BLaER1 treated with 17β-estradiol and CSF1 and Interleukin-3, amounts not matched to agents 10 nM and 100 nM (cell line): ENCODE measurements at regions not wholly inside any gene's neighbourhood (a gene's known extent, or its start where the extent isn't known, plus 50 kb on each side); places are given as distances from the start of the nearest gene placed in this dataset.
A peak's percentile ranks its signal among the peaks of the same experiment; 100 is the strongest.
"Not testable (repeated sequence)": the region's sequence is repeated elsewhere in the genome, so short reads cannot be mapped to it uniquely, and the experiment has no call there.

Source experiments
- H3K27ac ChIP-seq, 11 experiments: shearing (Covaris generic); formaldehyde crosslinking; 2 replicates each; pipeline ENCODE4 v1.8.1; 2022
- H3K27me3 ChIP-seq, 11 experiments: shearing (Covaris generic); formaldehyde crosslinking; 2 replicates each; pipeline ENCODE4 v1.8.1; 2022
- H3K36me3 ChIP-seq, 11 experiments: shearing (Covaris generic); formaldehyde crosslinking; 2 replicates each; pipeline ENCODE4 v1.8.1; 2022
- H3K4me1 ChIP-seq, 10 experiments: shearing (Covaris generic); formaldehyde crosslinking; 2 replicates each; pipeline ENCODE4 v1.8.1; 2022
- H3K4me2 ChIP-seq, 11 experiments: shearing (Covaris generic); formaldehyde crosslinking; 2 replicates each; pipeline ENCODE4 v1.8.1; 2022
- H3K4me3 ChIP-seq, 10 experiments: shearing (Covaris generic); formaldehyde crosslinking; 2 replicates each; pipeline ENCODE4 v1.8.1; 2022
- H3K9ac ChIP-seq, 11 experiments: shearing (Covaris generic); formaldehyde crosslinking; 2 replicates each; pipeline ENCODE4 v1.8.1; 2022
- H3K9me3 ChIP-seq, 11 experiments: shearing (Covaris generic); formaldehyde crosslinking; replicated peaks in 1 of 11; 2 replicates each; pipeline ENCODE4 v1.8.1; 2022
- H4K20me1 ChIP-seq, 11 experiments: shearing (Covaris generic); formaldehyde crosslinking; 2 replicates each; pipeline ENCODE4 v1.8.1; 2022
- Cebpa-rat ChIP-seq, 11 experiments: shearing (Covaris generic); IDR thresholded peaks; 2 replicates each; pipeline ENCODE4 v1.8.1; 2022

- H3K4me3 ChIP-seq, result no peak overlapping the region
- no peaks in the 10 kb centered on the region for H4K20me1 ChIP-seq
- H3K4me2 ChIP-seq, result no peak overlapping the region
- H3K9me3 ChIP-seq, result no peaks in the 10 kb centered on the region
- no peaks in the 10 kb centered on the region for H3K4me1 ChIP-seq
- H3K27ac ChIP-seq, result no peak overlapping the region
- H3K9ac ChIP-seq, result no peak overlapping the region
- no peaks in the 10 kb centered on the region for H3K27me3 ChIP-seq
- H3K36me3 ChIP-seq, result no peaks in the 10 kb centered on the region
- no peak for TF ChIP-seq Cebpa-rat (IDR thresholded peaks at IDR 0.05)
These were observed 125.5 kb downstream of the SPRY1 start for GRCh38 chr4:123522081-123522480.

GRCh38 chr4:123522646-123523045 lies 126.1 kb downstream of the SPRY1 start:
- Histone ChIP-seq H3K36me3 (no peaks in the 10 kb centered on the region), H3K4me2 (no peak overlapping the region), H3K27me3 (no peaks in the 10 kb centered on the region), H3K9ac (no peak overlapping the region), H3K27ac (no peak overlapping the region), H3K9me3 (no peaks in the 10 kb centered on the region), H4K20me1 (no peaks in the 10 kb centered on the region), H3K4me3 (no peak overlapping the region), H3K4me1 (no peaks in the 10 kb centered on the region)
- no peak for TF ChIP-seq Cebpa-rat (IDR thresholded peaks at IDR 0.05)

GRCh38 chr4:123524958-123525628 lies 128.5 kb downstream of the SPRY1 start:
- Histone ChIP-seq H3K9me3 (no peaks in the 10 kb centered on the region), H3K9ac (no peak overlapping the region), H3K27ac (no peak overlapping the region), H3K4me2 (no peak overlapping the region), H3K4me1 (peaks cover 0 to 10% (median 0%) of the 10 kb centered on the region in 10 experiments; a peak in 1 of 20 replicates), H3K36me3 (no peaks in the 10 kb centered on the region), H3K27me3 (no peaks in the 10 kb centered on the region), H3K4me3 (no peak overlapping the region), H4K20me1 (no peaks in the 10 kb centered on the region)
- no peak for TF ChIP-seq Cebpa-rat (IDR thresholded peaks at IDR 0.05)

GRCh38 chr4:123526511-123526910 lies 129.9 kb downstream of the SPRY1 start:
- H3K36me3 ChIP-seq, result no peaks in the 10 kb centered on the region
- H3K4me1 ChIP-seq, result peaks cover 0 to 10% (median 0%) of the 10 kb centered on the region in 10 experiments; a peak in 1 of 20 replicates
- H3K9ac ChIP-seq, result no peak overlapping the region
- no peak overlapping the region for H3K4me3 ChIP-seq
- H3K27me3 ChIP-seq, result no peaks in the 10 kb centered on the region
- H4K20me1 ChIP-seq, result no peaks in the 10 kb centered on the region
- H3K27ac ChIP-seq, result no peak overlapping the region
- no peak for TF ChIP-seq Cebpa-rat (IDR thresholded peaks at IDR 0.05)
- H3K9me3 ChIP-seq, result peaks cover 0 to 3% (median 0%) of the 10 kb centered on the region in 11 experiments; a peak in 1 of 22 replicates
- H3K4me2 ChIP-seq, result peak overlapping the region in 1 of 11 experiments; percentile 12; a peak in 1 of 22 replicates

- H3K36me3 ChIP-seq, result no peaks in the 10 kb centered on the region
- H3K9me3 ChIP-seq, result peaks cover 3 to 17% (median 8%) of the 10 kb centered on the region in 11 experiments; a peak in 17 of 22 replicates
- H3K27me3 ChIP-seq, result no peaks in the 10 kb centered on the region
- H4K20me1 ChIP-seq, result no peaks in the 10 kb centered on the region
- TF ChIP-seq Cebpa-rat (IDR thresholded peaks at IDR 0.05), result no peak
- H3K4me2 ChIP-seq, result peak overlapping the region in 1 of 11 experiments; percentile 16; a peak in 2 of 22 replicates
- H3K4me3 ChIP-seq, result no peak overlapping the region
- no peak overlapping the region for H3K9ac ChIP-seq
- no peak overlapping the region for H3K27ac ChIP-seq
- peaks cover 0 to 10% (median 0%) of the 10 kb centered on the region in 10 experiments; a peak in 1 of 20 replicates for H3K4me1 ChIP-seq
These were observed 132.1 kb downstream of the SPRY1 start for GRCh38 chr4:123528501-123529277.

- Histone ChIP-seq H3K27me3 (no peaks in the 10 kb centered on the region), H4K20me1 (no peaks in the 10 kb centered on the region), H3K9me3 (peaks cover 3 to 22% (median 13%) of the 10 kb centered on the region in 11 experiments; a peak in 17 of 22 replicates), H3K27ac (no peak overlapping the region), H3K36me3 (no peaks in the 10 kb centered on the region), H3K4me3 (no peak overlapping the region), H3K4me2 (0 out of 22 replicates have a peak overlapping the region, but pooled peaks of 1 of the 11 experiments have one; percentile 16), H3K4me1 (peaks cover 0 to 10% (median 0%) of the 10 kb centered on the region in 10 experiments; a peak in 1 of 20 replicates), H3K9ac (no peak overlapping the region)
- TF ChIP-seq Cebpa-rat (IDR thresholded peaks at IDR 0.05), result no peak
These were observed 132.6 kb downstream of the SPRY1 start for GRCh38 chr4:123529278-123529568.

GRCh38 chr4:123530357-123530756 lies 133.8 kb downstream of the SPRY1 start:
- H3K27ac ChIP-seq, result no peak overlapping the region
- H3K4me1 ChIP-seq, result peaks cover 0 to 10% (median 0%) of the 10 kb centered on the region in 10 experiments; a peak in 1 of 20 replicates
- peaks cover 3 to 26% (median 14%) of the 10 kb centered on the region in 11 experiments; a peak in 17 of 22 replicates for H3K9me3 ChIP-seq
- no peaks in the 10 kb centered on the region for H4K20me1 ChIP-seq
- no peak overlapping the region for H3K4me2 ChIP-seq
- H3K9ac ChIP-seq, result no peak overlapping the region
- no peak overlapping the region for H3K4me3 ChIP-seq
- no peaks in the 10 kb centered on the region for H3K27me3 ChIP-seq
- H3K36me3 ChIP-seq, result no peaks in the 10 kb centered on the region
- no peak for TF ChIP-seq Cebpa-rat (IDR thresholded peaks at IDR 0.05)

GRCh38 chr4:123535037-123535748 lies 138.6 kb downstream of the SPRY1 start:
- Histone ChIP-seq H3K4me2 (no peak overlapping the region), H3K4me3 (no peak overlapping the region), H3K27me3 (no peaks in the 10 kb centered on the region), H3K36me3 (no peaks in the 10 kb centered on the region), H4K20me1 (no peaks in the 10 kb centered on the region), H3K4me1 (peaks cover 0 to 6% (median 0%) of the 10 kb centered on the region in 10 experiments; a peak in 3 of 20 replicates), H3K27ac (no peak overlapping the region), H3K9me3 (peaks cover 28 to 47% (median 37%) of the 10 kb centered on the region in 11 experiments), H3K9ac (no peak overlapping the region)
- TF ChIP-seq Cebpa-rat (IDR thresholded peaks at IDR 0.05), result no peak

GRCh38 chr4:123536225-123536624 lies 139.6 kb downstream of the SPRY1 start:
- TF ChIP-seq Cebpa-rat (IDR thresholded peaks at IDR 0.05), result no peak
- Histone ChIP-seq H3K4me1 (peaks cover 0 to 6% (median 0%) of the 10 kb centered on the region in 10 experiments; a peak in 3 of 20 replicates), H3K9ac (no peak overlapping the region), H3K27me3 (no peaks in the 10 kb centered on the region), H4K20me1 (no peaks in the 10 kb centered on the region), H3K27ac (no peak overlapping the region), H3K36me3 (no peaks in the 10 kb centered on the region), H3K9me3 (peaks cover 28 to 47% (median 37%) of the 10 kb centered on the region in 11 experiments), H3K4me3 (no peak overlapping the region), H3K4me2 (peak overlapping the region in 1 of 11 experiments; percentile 1; a peak in 2 of 22 replicates)

GRCh38 chr4:123537906-123538402 lies 141.4 kb downstream of the SPRY1 start:
- peaks cover 28 to 38% (median 36%) of the 10 kb centered on the region in 11 experiments for H3K9me3 ChIP-seq
- not testable (repeated sequence) for H3K4me1 ChIP-seq, H3K36me3 ChIP-seq, H3K9ac ChIP-seq, H3K27me3 ChIP-seq, H3K4me2 ChIP-seq, H3K4me3 ChIP-seq, H3K27ac ChIP-seq, H4K20me1 ChIP-seq
